Loucy (cell line): ENCODE measurements at regions not wholly inside any gene's neighbourhood (a gene's known extent, or its start where the extent isn't known, plus 50 kb on each side); places are given as distances from the start of the nearest gene placed in this dataset.

Source experiments
- H2AFZ ChIP-seq: fragments of 200-600 bp; sonication (generic); 2 replicates; pipeline ENCODE4 v1.6.0; 2016; ENCODE audit warnings: antibody characterized with exemption, mild to moderate bottlenecking, low read length, moderate library complexity
- H3F3A ChIP-seq: fragments of 200-600 bp; 2 replicates; pipeline ENCODE4 v1.6.0; 2016; ENCODE audit warnings: antibody characterized with exemption, low read depth, mild to moderate bottlenecking
- H3K27me3 ChIP-seq: fragments of 200-600 bp; sonication (generic); 2 replicates; pipeline ENCODE4 v1.6.1; 2014; ENCODE audit warnings: low read length, mild to moderate bottlenecking; ENCODE audit not compliant: insufficient read depth, poor library complexity, severe bottlenecking
- H3K36me3 ChIP-seq: fragments of 200-600 bp; sonication (generic); 2 replicates; pipeline ENCODE4 v1.6.1; 2016; ENCODE audit warnings: low read length; ENCODE audit not compliant: insufficient read depth
- H3K4me1 ChIP-seq: fragments of 200-600 bp; sonication (generic); 2 replicates; pipeline ENCODE4 v1.5.1; 2014; ENCODE audit warnings: low read length, mild to moderate bottlenecking; ENCODE audit not compliant: insufficient read depth, poor library complexity, severe bottlenecking
- H3K4me2 ChIP-seq: fragments of 200-600 bp; sonication (generic); 2 replicates; pipeline ENCODE4 v1.6.0; 2014; ENCODE audit warnings: antibody characterized with exemption, low read length, low read depth, mild to moderate bottlenecking; ENCODE audit not compliant: poor library complexity, severe bottlenecking
- H3K4me3 ChIP-seq: fragments of 200-600 bp; sonication (generic); 2 replicates; pipeline ENCODE4 v1.5.1; 2014; ENCODE audit warnings: low read length, mild to moderate bottlenecking, mixed read lengths; ENCODE audit not compliant: poor library complexity, severe bottlenecking
- H3K79me2 ChIP-seq: fragments of 200-600 bp; sonication (generic); 2 replicates; pipeline ENCODE4 v1.6.1; 2014; ENCODE audit warnings: low read length; ENCODE audit not compliant: insufficient read depth
- H3K9ac ChIP-seq: fragments of 200-600 bp; sonication (generic); 2 replicates; pipeline ENCODE4 v1.6.0; 2014; ENCODE audit warnings: mild to moderate bottlenecking, low read depth, low read length, moderate library complexity; ENCODE audit not compliant: poor library complexity, severe bottlenecking
- H3K9me2 ChIP-seq: fragments of 200-600 bp; sonication (generic); replicated peaks from 2 replicates; pipeline ENCODE4 v1.6.1; 2016; ENCODE audit warnings: low read depth, low read length, mixed read lengths
- H3K9me3 ChIP-seq: fragments of 200-600 bp; sonication (generic); 2 replicates; pipeline ENCODE4 v1.6.1; 2014; ENCODE audit warnings: mild to moderate bottlenecking, antibody characterized with exemption, low read length, low read depth; ENCODE audit not compliant: insufficient read depth
- H4K20me1 ChIP-seq: fragments of 200-600 bp; sonication (generic); 2 replicates; pipeline ENCODE4 v1.6.0; 2014; ENCODE audit warnings: antibody characterized with exemption, low read length, mild to moderate bottlenecking; ENCODE audit not compliant: insufficient read depth, poor library complexity, severe bottlenecking
- CTCF ChIP-seq: fragments of 200-600 bp; sonication (generic); conservative IDR thresholded peaks from 2 replicates; pipeline ENCODE4 v1.5.1; 2014; ENCODE audit warnings: mild to moderate bottlenecking, antibody characterized with exemption, low read length
- EZH2phosphoT487 ChIP-seq: fragments of 200-600 bp; IDR thresholded peaks from 2 replicates; pipeline ENCODE4 v1.6.1; 2018; ENCODE audit warnings: antibody characterized with exemption, mild to moderate bottlenecking, moderate library complexity, borderline replicate concordance

GRCh38 chr18:78928076-78928475 is 51.5 kb upstream of the SALL3 start:
- H3F3A ChIP-seq: no peaks in the 10 kb centered on the region
- H3K9me2 ChIP-seq: no peaks in the 10 kb centered on the region
- no peak overlapping the region for H3K4me2 ChIP-seq
- no peak overlapping the region for H2AFZ ChIP-seq
- no peak overlapping the region for H3K9ac ChIP-seq
- no peak for TF ChIP-seq CTCF
- no peak for TF ChIP-seq EZH2phosphoT487
- no peaks in the 10 kb centered on the region for H3K79me2 ChIP-seq
- H3K4me3 ChIP-seq: no peak overlapping the region
- H3K36me3 ChIP-seq: no peaks in the 10 kb centered on the region
- H3K9me3 ChIP-seq: peaks cover 8% of the 10 kb centered on the region; the same call in 1 of the 2 replicates
- H3K27me3 ChIP-seq: no peaks in the 10 kb centered on the region
- H4K20me1 ChIP-seq: no peaks in the 10 kb centered on the region
- no peaks in the 10 kb centered on the region for H3K4me1 ChIP-seq

GRCh38 chr18:78929516-78929915 is 50.1 kb upstream of the SALL3 start:
- peaks cover 9% of the 10 kb centered on the region; the same call in 1 of the 2 replicates for H3K9me3 ChIP-seq

More at GRCh38 chr18:78929516-78929915, 50.1 kb upstream of the SALL3 start:
- no peak for TF ChIP-seq EZH2phosphoT487
- no peak for TF ChIP-seq CTCF
- no peak overlapping the region for H2AFZ ChIP-seq
- H3K4me3 ChIP-seq: no peak overlapping the region
- no peaks in the 10 kb centered on the region for H3K9me2 ChIP-seq
- no peaks in the 10 kb centered on the region for H3K27me3 ChIP-seq
- H4K20me1 ChIP-seq: no peaks in the 10 kb centered on the region
- H3F3A ChIP-seq: no peaks in the 10 kb centered on the region
- no peak overlapping the region for H3K9ac ChIP-seq
- no peaks in the 10 kb centered on the region for H3K79me2 ChIP-seq
- no peaks in the 10 kb centered on the region for H3K4me1 ChIP-seq
- H3K36me3 ChIP-seq: no peaks in the 10 kb centered on the region
- no peak overlapping the region for H3K4me2 ChIP-seq
